Activated CD8-positive, alpha-beta memory T cell treated with anti-CD3 and anti-CD28 coated beads, Interleukin-2, amount 10 ng/mL, durations not matched to agents 7 days and 5 days (primary cell): ENCODE measurements at regions not wholly inside any gene's neighbourhood (a gene's known extent, or its start where the extent isn't known, plus 50 kb on each side); places are given as distances from the start of the nearest gene placed in this dataset.

ENCODE experiments used
- ATAC-seq: fragments of 150-1000 bp; cut with Tn5 transposase; one replicate; pipeline ENCODE4 v1.10.0; 2021; ENCODE audit warnings: moderate library complexity
- CTCF ChIA-PET: fragments of 350-600 bp; sonication (Branson Sonifier 250); formaldehyde crosslinking; loops from one replicate; lab custom pipeline; 2021; ENCODE audit warnings: antibody characterized with exemption; lab: Charles Lee
- DNase-seq: peaks from one replicate; pipeline ENCODE4 v3.0.0-alpha.2; 2020
- H3K27ac Mint-ChIP-seq: one replicate; pipeline ENCODE4 v1.8.0; 2021; ENCODE audit warnings: mild to moderate bottlenecking, mixed read lengths
- H3K27me3 Mint-ChIP-seq: one replicate; pipeline ENCODE4 v1.8.0; 2021; ENCODE audit warnings: mixed read lengths
- H3K36me3 Mint-ChIP-seq: one replicate; pipeline ENCODE4 v1.8.0; 2021; ENCODE audit warnings: mild to moderate bottlenecking, mixed read lengths
- H3K4me1 Mint-ChIP-seq: one replicate; pipeline ENCODE4 v1.8.0; 2021; ENCODE audit warnings: mixed read lengths
- H3K4me3 Mint-ChIP-seq: one replicate; pipeline ENCODE4 v1.8.0; 2021; ENCODE audit warnings: mild to moderate bottlenecking, moderate library complexity, mixed read lengths
- H3K9me3 Mint-ChIP-seq: one replicate; pipeline ENCODE4 v1.8.0; 2022; ENCODE audit warnings: low read depth, mixed read lengths

- DNase-seq = no peak
- CTCF ChIA-PET = interaction anchor here (0.7 kb wide), 2 partner anchors 672 to 1398 kb away, joined by 3 to 4 read pairs; no protein-coding TSS in a partner anchor
- Mint-ChIP-seq H3K27ac (no peak overlapping the region), H3K27me3 (peaks cover 47% of the 10 kb centered on the region), H3K4me3 (no peak overlapping the region), H3K36me3 (no peaks in the 10 kb centered on the region), H3K4me1 (no peaks in the 10 kb centered on the region), H3K9me3 (no peaks in the 10 kb centered on the region)
- ATAC-seq = no peak
Measured at GRCh38 chr6:7664003-7664402, 61.9 kb upstream of the BMP6 start.

DNA sequence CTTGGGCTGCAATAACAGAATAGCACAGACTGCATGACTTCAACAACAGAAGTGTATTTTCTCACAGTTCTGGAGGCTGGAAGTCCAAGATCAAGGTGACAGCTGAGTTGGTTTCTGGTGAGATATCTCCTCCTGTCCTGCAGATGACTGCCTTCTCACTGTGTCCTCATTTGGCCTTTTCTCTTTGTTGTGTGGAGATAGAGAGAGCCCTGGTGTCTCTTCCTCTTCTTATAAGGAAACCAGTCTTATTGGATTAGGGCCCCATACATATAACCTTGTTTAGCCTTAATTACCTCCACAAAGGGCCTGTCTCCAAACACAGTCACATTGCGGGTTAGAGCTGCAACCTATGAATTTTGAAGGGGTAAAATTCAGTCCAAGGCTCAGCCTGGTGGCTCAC is 57.0 kb upstream of the BMP6 start:
- ATAC-seq (no peak), DNase-seq (no peak)
- Mint-ChIP-seq H3K4me1 (no peaks in the 10 kb centered on the region), H3K4me3 (no peak overlapping the region), H3K36me3 (no peaks in the 10 kb centered on the region), H3K27me3 (peaks cover 24% of the 10 kb centered on the region), H3K27ac (no peak overlapping the region), H3K9me3 (no peaks in the 10 kb centered on the region)
- CTCF ChIA-PET = no interaction called here

DNA sequence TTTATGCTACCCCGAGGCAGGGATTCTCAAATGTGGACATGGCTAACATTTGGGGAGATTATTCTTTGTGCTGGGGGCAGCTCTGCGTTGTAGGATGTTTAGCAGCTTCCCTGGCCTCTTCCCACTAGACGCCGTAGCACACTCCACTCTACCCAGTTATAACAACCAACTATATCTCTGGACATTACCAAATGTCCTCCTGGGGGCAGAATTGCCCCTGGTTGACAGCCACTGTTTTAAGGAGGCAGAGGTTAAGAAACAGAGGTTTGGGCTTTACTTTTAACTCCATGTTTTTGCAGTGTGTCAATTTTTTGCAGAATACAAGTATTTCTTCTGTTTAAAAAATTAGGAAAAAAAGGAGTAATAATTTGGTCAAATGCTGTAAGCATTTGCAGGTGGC is 56.2 kb upstream of the BMP6 start:
- CTCF ChIA-PET = no interaction called here
- Mint-ChIP-seq H3K27me3 (peaks cover 25% of the 10 kb centered on the region), H3K4me3 (no peak overlapping the region), H3K4me1 (no peaks in the 10 kb centered on the region), H3K9me3 (no peaks in the 10 kb centered on the region), H3K36me3 (no peaks in the 10 kb centered on the region), H3K27ac (no peak overlapping the region)
- no peak for ATAC-seq
- DNase-seq = no peak

- CTCF ChIA-PET = interaction anchor here (0.9 kb wide), 1 partner anchor 55 kb away, joined by 5 read pairs; no protein-coding TSS in a partner anchor
- ATAC-seq (no peak), DNase-seq (no peak)
- Mint-ChIP-seq H3K4me1 (no peaks in the 10 kb centered on the region), H3K27me3 (peaks cover 19% of the 10 kb centered on the region), H3K27ac (no peak overlapping the region), H3K36me3 (no peaks in the 10 kb centered on the region), H3K4me3 (no peak overlapping the region), H3K9me3 (no peaks in the 10 kb centered on the region)
Measured at GRCh38 chr6:7671076-7671475, 54.8 kb upstream of the BMP6 start.

DNA sequence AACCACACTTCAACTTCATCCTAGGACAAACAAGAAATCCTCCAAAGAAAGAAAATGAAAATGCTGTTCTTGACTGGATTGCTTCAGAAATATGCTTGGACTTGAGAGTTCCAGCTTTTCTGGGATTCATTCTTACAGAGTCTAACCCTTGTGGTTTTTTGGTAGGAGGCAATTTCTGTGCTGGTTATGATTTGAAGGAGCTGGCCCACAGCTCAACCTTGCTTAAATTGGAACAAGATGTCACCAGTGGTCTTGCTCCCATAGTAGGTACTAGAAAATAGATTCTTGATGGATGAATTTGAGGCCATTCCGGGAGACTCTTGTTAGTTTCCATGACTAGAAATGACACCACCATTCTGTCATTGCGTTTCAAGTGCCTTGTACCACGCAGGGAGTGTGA is 54.3 kb upstream of the BMP6 start:
- no peak overlapping the region for H3K4me3 Mint-ChIP-seq
- ATAC-seq (no peak), DNase-seq (no peak)
- no peaks in the 10 kb centered on the region for H3K9me3 Mint-ChIP-seq
- H3K27ac Mint-ChIP-seq = no peak overlapping the region
- H3K36me3 Mint-ChIP-seq = no peaks in the 10 kb centered on the region
- H3K4me1 Mint-ChIP-seq = no peaks in the 10 kb centered on the region
- CTCF ChIA-PET = interaction anchor here (0.9 kb wide), 1 partner anchor 55 kb away, joined by 5 read pairs; no protein-coding TSS in a partner anchor
- H3K27me3 Mint-ChIP-seq = peaks cover 19% of the 10 kb centered on the region

GRCh38 chr6:7672066-7673062 is 53.5 kb upstream of the BMP6 start:
- Mint-ChIP-seq H3K27ac (no peak overlapping the region), H3K36me3 (no peaks in the 10 kb centered on the region), H3K4me3 (no peak overlapping the region), H3K27me3 (peaks cover 13% of the 10 kb centered on the region), H3K9me3 (no peaks in the 10 kb centered on the region), H3K4me1 (no peaks in the 10 kb centered on the region)
- ATAC-seq (no peak), DNase-seq (no peak)
- CTCF ChIA-PET = no interaction called here

DNA sequence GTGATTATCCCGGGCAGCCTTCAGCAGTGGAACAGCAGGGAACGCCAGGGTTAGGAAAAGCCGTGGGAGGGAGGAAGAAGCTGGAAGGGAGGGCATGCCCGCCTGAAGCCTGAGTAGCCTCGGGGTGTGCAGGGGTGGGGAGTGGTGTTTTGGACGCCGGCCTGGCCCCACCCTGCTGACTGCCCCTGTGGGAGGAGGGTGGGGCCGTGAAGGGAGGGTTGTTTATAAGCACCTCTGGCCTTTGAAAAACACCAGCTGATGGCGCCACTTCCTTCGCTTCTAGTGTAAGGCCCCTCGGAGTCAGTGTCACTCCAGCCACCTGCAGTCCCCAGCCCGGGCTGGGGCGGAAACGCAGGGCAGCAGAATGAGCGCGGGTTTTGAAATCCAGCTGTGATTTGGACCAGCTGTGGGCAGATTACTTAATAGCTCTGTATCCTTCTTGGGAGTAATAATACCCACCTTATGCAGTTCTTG is 52.8 kb upstream of the BMP6 start:
- ATAC-seq = no peak
- CTCF ChIA-PET = no interaction called here
- Mint-ChIP-seq H3K27ac (no peak overlapping the region), H3K27me3 (peaks cover 9% of the 10 kb centered on the region), H3K4me1 (no peaks in the 10 kb centered on the region), H3K4me3 (no peak overlapping the region), H3K9me3 (no peaks in the 10 kb centered on the region), H3K36me3 (no peaks in the 10 kb centered on the region)
- DNase-seq = no peak

DNA sequence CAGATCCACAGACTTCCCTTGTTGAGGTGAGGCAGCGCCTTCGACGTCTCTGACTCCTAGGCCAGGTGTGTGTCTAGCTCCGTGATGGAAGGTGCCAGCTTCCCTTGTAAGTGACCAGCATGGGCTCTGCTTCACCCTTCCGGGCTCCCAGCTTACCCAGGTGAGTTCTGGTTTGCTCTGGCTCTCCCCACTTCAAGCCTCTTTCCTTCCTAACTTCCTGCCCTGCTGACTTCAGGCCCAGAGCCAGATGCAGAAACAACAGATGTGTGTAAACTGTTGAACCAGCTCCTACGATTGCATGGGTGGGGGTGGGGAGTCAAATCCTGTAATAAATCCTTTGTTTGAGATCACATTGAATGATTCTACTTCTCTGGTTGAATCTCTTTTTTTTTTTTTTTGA is 51.6 kb upstream of the BMP6 start:
- CTCF ChIA-PET = no interaction called here
- H3K36me3 Mint-ChIP-seq = no peaks in the 10 kb centered on the region
- ATAC-seq (no peak), DNase-seq (no peak)
- H3K27me3 Mint-ChIP-seq = peaks cover 8% of the 10 kb centered on the region
- H3K27ac Mint-ChIP-seq = no peak overlapping the region
- H3K4me1 Mint-ChIP-seq = no peaks in the 10 kb centered on the region
- no peak overlapping the region for H3K4me3 Mint-ChIP-seq
- H3K9me3 Mint-ChIP-seq = no peaks in the 10 kb centered on the region

GRCh38 chr6:7675353-7675945 is 50.5 kb upstream of the BMP6 start:
- CTCF ChIA-PET = no interaction called here
- ATAC-seq (no peak), DNase-seq (no peak)
- Mint-ChIP-seq H3K36me3 (no peaks in the 10 kb centered on the region), H3K27me3 (peaks cover 8% of the 10 kb centered on the region), H3K27ac (no peak overlapping the region), H3K9me3 (no peaks in the 10 kb centered on the region), H3K4me1 (no peaks in the 10 kb centered on the region), H3K4me3 (no peak overlapping the region)
